ENCODE measurements at regions not wholly inside any gene's neighbourhood (a gene's known extent, or its start where the extent isn't known, plus 50 kb on each side); places are given as distances from the start of the nearest gene placed in this dataset.

DNA sequence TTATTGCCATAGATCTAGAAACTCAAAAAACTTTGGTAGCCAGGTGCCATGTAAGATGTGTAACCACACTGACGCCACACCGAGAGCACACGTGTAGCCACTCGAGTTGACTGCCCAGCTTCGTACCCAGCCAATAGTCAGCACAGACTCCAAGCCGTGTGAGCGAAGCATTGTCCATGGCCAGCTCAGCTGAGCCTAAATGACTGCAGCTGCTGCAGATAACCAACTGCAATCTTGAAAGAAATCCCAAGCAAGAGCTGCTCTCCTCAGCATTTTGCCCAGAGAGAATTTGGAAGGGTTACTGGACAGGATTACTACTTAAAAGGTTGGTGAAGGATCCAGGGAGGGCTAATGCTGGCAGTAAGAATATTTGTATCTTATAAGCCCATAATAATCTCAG, 193.0 kb upstream of the THRB start:
- TF ChIP-seq, protein P1, sequence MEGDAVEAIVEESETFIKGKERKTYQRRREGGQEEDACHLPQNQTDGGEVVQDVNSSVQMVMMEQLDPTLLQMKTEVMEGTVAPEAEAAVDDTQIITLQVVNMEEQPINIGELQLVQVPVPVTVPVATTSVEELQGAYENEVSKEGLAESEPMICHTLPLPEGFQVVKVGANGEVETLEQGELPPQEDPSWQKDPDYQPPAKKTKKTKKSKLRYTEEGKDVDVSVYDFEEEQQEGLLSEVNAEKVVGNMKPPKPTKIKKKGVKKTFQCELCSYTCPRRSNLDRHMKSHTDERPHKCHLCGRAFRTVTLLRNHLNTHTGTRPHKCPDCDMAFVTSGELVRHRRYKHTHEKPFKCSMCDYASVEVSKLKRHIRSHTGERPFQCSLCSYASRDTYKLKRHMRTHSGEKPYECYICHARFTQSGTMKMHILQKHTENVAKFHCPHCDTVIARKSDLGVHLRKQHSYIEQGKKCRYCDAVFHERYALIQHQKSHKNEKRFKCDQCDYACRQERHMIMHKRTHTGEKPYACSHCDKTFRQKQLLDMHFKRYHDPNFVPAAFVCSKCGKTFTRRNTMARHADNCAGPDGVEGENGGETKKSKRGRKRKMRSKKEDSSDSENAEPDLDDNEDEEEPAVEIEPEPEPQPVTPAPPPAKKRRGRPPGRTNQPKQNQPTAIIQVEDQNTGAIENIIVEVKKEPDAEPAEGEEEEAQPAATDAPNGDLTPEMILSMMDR (IDR thresholded peaks at IDR 0.05; ENCODE audit: control extremely low read depth in 1 of 3, insufficient read depth in 1 of 3, low read depth in 1 of 3, low read length in 3 of 3) = no peak
- TF ChIP-seq POLR2AphosphoS5 (IDR thresholded peaks at IDR 0.05; ENCODE audit: low read depth, low read length) (no peak), NRF1 (IDR thresholded peaks at IDR 0.05; ENCODE audit: low read depth, low read length) (no peak)

All from H1 (cell line).